HL-60 (cell line): ENCODE measurements at regions not wholly inside any gene's neighbourhood (a gene's known extent, or its start where the extent isn't known, plus 50 kb on each side); places are given as distances from the start of the nearest gene placed in this dataset.

Experiments used
- DNase-seq, 2 experiments: peaks; one replicate each; pipeline ENCODE4 v3.0.0-alpha.2; 2010 to 2020; ENCODE audit warnings: low read depth in 1 of 2, low spot score in 1 of 2
- H3K27ac ChIP-seq: fragments of 250-450 bp; sonication (Bioruptor Pico); replicated peaks from 2 replicates; pipeline ENCODE4 v1.5.1; 2020; ENCODE audit warnings: mild to moderate bottlenecking, moderate library complexity
- H3K27me3 ChIP-seq: fragments of 250-450 bp; sonication (Bioruptor Pico); 2 replicates; pipeline ENCODE4 v1.5.1; 2021; ENCODE audit warnings: mild to moderate bottlenecking, moderate library complexity; ENCODE audit not compliant: insufficient read depth, poor library complexity, severe bottlenecking
- H3K4me3 ChIP-seq: replicated peaks from 2 replicates; pipeline ENCODE4 v1.5.1; 2011; ENCODE audit warnings: mild to moderate bottlenecking, control low read depth, low read length; ENCODE audit not compliant: insufficient read depth
- GABPA ChIP-seq: IDR thresholded peaks from 2 replicates; pipeline ENCODE4 v1.6.1; 2012; ENCODE audit warnings: low read depth
- POLR2AphosphoS5 ChIP-seq: IDR thresholded peaks from 2 replicates; pipeline ENCODE4 v1.6.1; 2012; ENCODE audit warnings: low read depth
- SPI1 ChIP-seq: IDR thresholded peaks from 2 replicates; pipeline ENCODE4 v1.6.1; 2012; ENCODE audit warnings: low read depth, mild to moderate bottlenecking, borderline replicate concordance
- TF ChIP-seq, protein P1 (sequence below): IDR thresholded peaks from 2 replicates; pipeline ENCODE4 v1.6.1; 2012; ENCODE audit warnings: low read depth; ENCODE audit not compliant: insufficient replicate concordance
- TF ChIP-seq, protein P2 (sequence below): IDR thresholded peaks from one replicate; pipeline ENCODE4 v1.5.1; 2011; ENCODE audit warnings: low read length, control low read depth, inconsistent platforms; ENCODE audit not compliant: insufficient read depth

DNA sequence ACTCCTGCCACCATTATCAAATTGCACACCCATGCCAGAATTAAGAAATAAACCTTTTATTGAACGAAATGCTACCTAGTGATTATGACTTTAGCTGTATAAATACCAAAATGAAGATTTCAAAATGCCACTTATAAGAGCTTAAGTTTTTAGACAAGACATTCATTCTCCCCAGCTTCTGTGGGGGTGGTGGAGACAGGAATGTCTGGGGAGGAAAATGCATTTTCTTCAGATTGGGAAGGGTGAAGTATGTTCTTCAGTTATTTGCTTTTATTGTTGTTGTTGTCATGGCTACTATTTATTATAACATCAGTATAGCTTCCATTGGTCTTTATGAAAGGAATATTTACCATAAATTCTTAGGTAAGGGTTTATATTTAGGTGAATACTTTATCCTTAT lies 132.7 kb upstream of the GMNC start:
- H3K4me3 ChIP-seq: no peak overlapping the region
- DNase-seq: no peak
- no peak overlapping the region for H3K27ac ChIP-seq
- no peak for TF ChIP-seq POLR2AphosphoS5
- no peak for TF ChIP-seq SPI1
- no peak for TF ChIP-seq GABPA
- H3K27me3 ChIP-seq: peaks cover 2% of the 10 kb centered on the region

DNA sequence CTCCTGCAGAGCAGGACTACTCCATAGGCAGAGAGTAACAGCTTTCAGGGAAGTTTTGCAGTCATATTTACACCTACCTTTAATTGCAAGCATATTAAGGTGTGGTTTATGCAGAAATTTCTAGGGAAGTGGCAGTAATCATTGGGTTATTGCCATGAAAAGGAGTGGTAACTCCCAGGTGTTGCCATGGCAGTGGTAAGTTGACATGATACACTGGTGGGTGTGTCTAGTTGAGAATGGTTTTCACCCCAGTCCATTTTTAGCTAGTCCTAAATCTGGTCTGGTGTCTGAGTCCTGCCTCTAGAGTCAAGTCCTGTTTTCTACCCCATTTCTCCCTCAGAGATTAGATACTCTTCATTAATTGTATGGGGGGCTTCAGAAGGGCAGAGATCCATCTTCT lies 128.4 kb upstream of the GMNC start:
- no peak for DNase-seq
- Histone ChIP-seq H3K27ac (no peak overlapping the region), H3K4me3 (no peak overlapping the region), H3K27me3 (peaks cover 2% of the 10 kb centered on the region)
- TF ChIP-seq GABPA (no peak), POLR2AphosphoS5 (no peak), SPI1 (no peak)
- TF ChIP-seq, protein P1, sequence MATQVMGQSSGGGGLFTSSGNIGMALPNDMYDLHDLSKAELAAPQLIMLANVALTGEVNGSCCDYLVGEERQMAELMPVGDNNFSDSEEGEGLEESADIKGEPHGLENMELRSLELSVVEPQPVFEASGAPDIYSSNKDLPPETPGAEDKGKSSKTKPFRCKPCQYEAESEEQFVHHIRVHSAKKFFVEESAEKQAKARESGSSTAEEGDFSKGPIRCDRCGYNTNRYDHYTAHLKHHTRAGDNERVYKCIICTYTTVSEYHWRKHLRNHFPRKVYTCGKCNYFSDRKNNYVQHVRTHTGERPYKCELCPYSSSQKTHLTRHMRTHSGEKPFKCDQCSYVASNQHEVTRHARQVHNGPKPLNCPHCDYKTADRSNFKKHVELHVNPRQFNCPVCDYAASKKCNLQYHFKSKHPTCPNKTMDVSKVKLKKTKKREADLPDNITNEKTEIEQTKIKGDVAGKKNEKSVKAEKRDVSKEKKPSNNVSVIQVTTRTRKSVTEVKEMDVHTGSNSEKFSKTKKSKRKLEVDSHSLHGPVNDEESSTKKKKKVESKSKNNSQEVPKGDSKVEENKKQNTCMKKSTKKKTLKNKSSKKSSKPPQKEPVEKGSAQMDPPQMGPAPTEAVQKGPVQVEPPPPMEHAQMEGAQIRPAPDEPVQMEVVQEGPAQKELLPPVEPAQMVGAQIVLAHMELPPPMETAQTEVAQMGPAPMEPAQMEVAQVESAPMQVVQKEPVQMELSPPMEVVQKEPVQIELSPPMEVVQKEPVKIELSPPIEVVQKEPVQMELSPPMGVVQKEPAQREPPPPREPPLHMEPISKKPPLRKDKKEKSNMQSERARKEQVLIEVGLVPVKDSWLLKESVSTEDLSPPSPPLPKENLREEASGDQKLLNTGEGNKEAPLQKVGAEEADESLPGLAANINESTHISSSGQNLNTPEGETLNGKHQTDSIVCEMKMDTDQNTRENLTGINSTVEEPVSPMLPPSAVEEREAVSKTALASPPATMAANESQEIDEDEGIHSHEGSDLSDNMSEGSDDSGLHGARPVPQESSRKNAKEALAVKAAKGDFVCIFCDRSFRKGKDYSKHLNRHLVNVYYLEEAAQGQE: no peak
- TF ChIP-seq, protein P2, sequence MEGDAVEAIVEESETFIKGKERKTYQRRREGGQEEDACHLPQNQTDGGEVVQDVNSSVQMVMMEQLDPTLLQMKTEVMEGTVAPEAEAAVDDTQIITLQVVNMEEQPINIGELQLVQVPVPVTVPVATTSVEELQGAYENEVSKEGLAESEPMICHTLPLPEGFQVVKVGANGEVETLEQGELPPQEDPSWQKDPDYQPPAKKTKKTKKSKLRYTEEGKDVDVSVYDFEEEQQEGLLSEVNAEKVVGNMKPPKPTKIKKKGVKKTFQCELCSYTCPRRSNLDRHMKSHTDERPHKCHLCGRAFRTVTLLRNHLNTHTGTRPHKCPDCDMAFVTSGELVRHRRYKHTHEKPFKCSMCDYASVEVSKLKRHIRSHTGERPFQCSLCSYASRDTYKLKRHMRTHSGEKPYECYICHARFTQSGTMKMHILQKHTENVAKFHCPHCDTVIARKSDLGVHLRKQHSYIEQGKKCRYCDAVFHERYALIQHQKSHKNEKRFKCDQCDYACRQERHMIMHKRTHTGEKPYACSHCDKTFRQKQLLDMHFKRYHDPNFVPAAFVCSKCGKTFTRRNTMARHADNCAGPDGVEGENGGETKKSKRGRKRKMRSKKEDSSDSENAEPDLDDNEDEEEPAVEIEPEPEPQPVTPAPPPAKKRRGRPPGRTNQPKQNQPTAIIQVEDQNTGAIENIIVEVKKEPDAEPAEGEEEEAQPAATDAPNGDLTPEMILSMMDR: no peak

DNA sequence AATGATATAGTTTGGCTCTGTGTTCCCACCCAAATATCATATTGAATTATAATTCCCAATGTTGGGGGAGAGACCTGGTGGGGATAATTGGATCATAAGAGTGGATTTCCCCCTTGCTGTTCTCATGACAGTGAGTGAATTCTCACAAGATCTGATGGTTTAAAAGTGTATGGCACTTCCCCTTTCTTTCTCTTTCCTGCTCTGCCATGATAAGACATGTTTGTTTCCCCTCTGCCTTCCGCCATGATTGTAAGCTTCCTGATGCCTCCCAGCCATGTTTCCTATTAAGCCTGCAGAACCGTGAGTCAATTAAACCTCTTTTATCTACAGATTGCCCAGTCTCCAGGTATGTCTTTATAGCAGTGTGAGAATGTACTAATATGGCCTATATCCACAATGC lies 126.7 kb upstream of the GMNC start:
- no peak for DNase-seq
- TF ChIP-seq SPI1 (peak; percentile 82), POLR2AphosphoS5 (no peak)

DNA sequence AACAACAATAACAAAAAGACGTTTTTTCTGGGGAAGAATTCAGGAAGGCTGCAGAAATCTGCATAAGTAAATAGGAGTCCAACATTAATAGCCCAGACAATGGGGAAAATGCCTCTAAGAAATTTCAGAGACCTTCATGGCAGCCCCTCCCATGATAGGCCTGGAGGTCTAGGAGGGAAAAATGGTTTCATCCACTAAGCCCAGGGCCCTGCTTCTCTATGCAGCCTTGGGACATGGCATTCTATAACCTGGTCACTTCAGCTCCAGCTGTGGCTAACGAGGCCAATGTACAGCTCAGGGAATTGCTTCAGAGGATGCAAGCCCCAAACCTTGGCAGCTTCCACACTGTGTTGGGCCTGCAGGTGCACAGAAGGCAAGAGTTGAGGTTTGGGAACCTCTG lies 125.6 kb upstream of the GMNC start:
- Histone ChIP-seq H3K4me3 (no peak overlapping the region), H3K27ac (no peak overlapping the region), H3K27me3 (no peaks in the 10 kb centered on the region)
- TF ChIP-seq POLR2AphosphoS5 (no peak), GABPA (no peak), SPI1 (no peak)
- TF ChIP-seq, protein P1: no peak
- TF ChIP-seq, protein P2: no peak
- DNase-seq: no peak

More for the DNA sequence above, 126.7 kb upstream of the GMNC start:
- Histone ChIP-seq H3K4me3 (no peak overlapping the region), H3K27ac (no peak overlapping the region), H3K27me3 (no peaks in the 10 kb centered on the region)
